DOHH2 (cell line): ENCODE measurements at regions not wholly inside any gene's neighbourhood (a gene's known extent, or its start where the extent isn't known, plus 50 kb on each side); places are given as distances from the start of the nearest gene placed in this dataset.

Experiments used
- H3F3A ChIP-seq: fragments of 200-600 bp; sonication (generic), shearing (Covaris generic); 2 replicates; pipeline ENCODE4 v1.6.0; 2016; ENCODE audit warnings: antibody characterized with exemption, mild to moderate bottlenecking; ENCODE audit not compliant: control insufficient read depth, insufficient read depth
- H3K27ac ChIP-seq: fragments of 200-600 bp; sonication (generic); 2 replicates; pipeline ENCODE4 v1.5.1; 2014; ENCODE audit warnings: low read depth, mild to moderate bottlenecking, low read length, moderate library complexity
- H3K27me3 ChIP-seq: fragments of 200-600 bp; sonication (generic); 2 replicates; pipeline ENCODE4 v1.6.1; 2014; ENCODE audit warnings: mild to moderate bottlenecking, low read length, mixed read lengths; ENCODE audit not compliant: control insufficient read depth
- H3K36me3 ChIP-seq: fragments of 200-600 bp; sonication (generic); 2 replicates; pipeline ENCODE4 v1.6.1; 2014; ENCODE audit warnings: mild to moderate bottlenecking, low read length, moderate library complexity, mixed read lengths; ENCODE audit not compliant: control insufficient read depth
- H3K4me1 ChIP-seq: fragments of 200-600 bp; sonication (generic); 2 replicates; pipeline ENCODE4 v1.6.1; 2014; ENCODE audit warnings: mild to moderate bottlenecking, low read length, mixed read lengths; ENCODE audit not compliant: control insufficient read depth
- H3K4me2 ChIP-seq: fragments of 200-600 bp; sonication (generic); 2 replicates; pipeline ENCODE4 v1.6.0; 2014; ENCODE audit warnings: mild to moderate bottlenecking, low read length, moderate library complexity
- H3K4me3 ChIP-seq: fragments of 200-600 bp; sonication (generic); 2 replicates; pipeline ENCODE4 v1.5.1; 2014; ENCODE audit warnings: mild to moderate bottlenecking, low read length, mixed read lengths
- H3K79me2 ChIP-seq: fragments of 200-600 bp; sonication (generic); 2 replicates; pipeline ENCODE4 v1.6.1; 2014; ENCODE audit warnings: mild to moderate bottlenecking, low read length, mixed read lengths; ENCODE audit not compliant: control insufficient read depth
- H3K9me2 ChIP-seq: fragments of 200-600 bp; sonication (generic); replicated peaks from 2 replicates; pipeline ENCODE4 v1.6.1; 2014; ENCODE audit warnings: mild to moderate bottlenecking, low read length, mixed read lengths; ENCODE audit not compliant: control insufficient read depth
- H3K9me3 ChIP-seq: fragments of 200-600 bp; sonication (generic); 2 replicates; pipeline ENCODE4 v1.6.1; 2014; ENCODE audit warnings: antibody characterized with exemption, low read length, mixed read lengths; ENCODE audit not compliant: control insufficient read depth, insufficient read depth
- H4K20me1 ChIP-seq: fragments of 200-600 bp; sonication (generic); 2 replicates; pipeline ENCODE4 v1.6.0; 2014; ENCODE audit warnings: low read depth, mild to moderate bottlenecking, antibody characterized with exemption, low read length, moderate library complexity; ENCODE audit not compliant: control insufficient read depth, insufficient read depth
- CTCF ChIP-seq: fragments of 200-600 bp; sonication (generic); IDR thresholded peaks from one replicate; pipeline ENCODE4 v1.5.1; 2014; ENCODE audit warnings: antibody characterized with exemption, mild to moderate bottlenecking, low read depth, low read length; ENCODE audit not compliant: poor library complexity, severe bottlenecking
- EZH2phosphoT487 ChIP-seq: fragments of 200-600 bp; sonication (generic); IDR thresholded peaks from 2 replicates; pipeline ENCODE4 v1.6.1; 2017; ENCODE audit warnings: borderline replicate concordance, mild to moderate bottlenecking, antibody characterized with exemption, low read length, moderate library complexity, mixed read lengths

DNA sequence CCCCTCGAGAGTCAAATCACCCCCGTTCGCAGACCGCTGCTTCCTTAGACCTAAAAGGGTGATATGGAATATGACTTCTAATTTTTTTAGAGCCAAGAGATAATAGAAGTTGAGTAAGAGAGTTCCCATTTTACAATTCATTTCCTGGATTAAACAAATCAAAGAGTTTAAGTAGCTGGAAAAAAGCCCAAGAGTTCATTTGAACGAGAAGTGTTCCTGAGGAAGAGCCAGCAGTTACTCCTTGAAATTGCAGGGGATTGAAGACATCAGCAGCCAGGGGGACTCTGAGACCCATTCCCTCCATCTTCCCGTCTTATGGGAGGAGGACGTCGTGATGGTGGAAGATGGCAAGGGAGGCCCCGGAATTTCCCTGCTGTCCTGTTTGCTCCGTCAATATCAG, 277.0 kb downstream of the WDR11 start:
- H3K4me2 ChIP-seq, result no peak overlapping the region
- H3K9me2 ChIP-seq, result no peaks in the 10 kb centered on the region
- H3K4me1 ChIP-seq, result no peaks in the 10 kb centered on the region
- no peaks in the 10 kb centered on the region for H3F3A ChIP-seq
- no peak for TF ChIP-seq CTCF
- TF ChIP-seq EZH2phosphoT487, result no peak
- no peaks in the 10 kb centered on the region for H3K9me3 ChIP-seq
- H3K4me3 ChIP-seq, result no peak overlapping the region
- no peak overlapping the region for H3K27ac ChIP-seq
- no peaks in the 10 kb centered on the region for H3K27me3 ChIP-seq
- no peaks in the 10 kb centered on the region for H3K36me3 ChIP-seq
- no peaks in the 10 kb centered on the region for H4K20me1 ChIP-seq
- H3K79me2 ChIP-seq, result no peaks in the 10 kb centered on the region

DNA sequence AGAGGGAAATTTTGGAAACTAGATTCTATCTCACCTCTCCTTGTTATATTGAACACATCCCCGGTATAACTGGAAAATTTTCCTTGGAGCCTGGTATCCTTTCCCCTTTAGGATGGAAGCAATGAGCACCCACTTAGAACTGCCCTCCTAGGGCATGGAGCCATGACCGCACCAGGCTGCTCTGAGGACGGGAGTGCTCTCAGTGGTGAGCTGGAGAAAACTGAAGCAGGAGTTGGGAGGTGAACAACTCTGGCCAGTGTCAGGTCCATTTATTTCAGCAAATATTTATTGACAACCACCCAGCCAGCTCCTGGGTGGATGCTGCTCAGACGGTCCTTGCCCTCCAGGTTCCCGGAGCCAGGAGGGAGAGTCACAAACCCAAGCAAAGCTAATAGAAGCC, 278.1 kb downstream of the WDR11 start:
- Histone ChIP-seq H3K27me3 (no peaks in the 10 kb centered on the region), H3K79me2 (no peaks in the 10 kb centered on the region), H3K9me3 (no peaks in the 10 kb centered on the region), H3K36me3 (no peaks in the 10 kb centered on the region), H3K4me2 (no peak overlapping the region), H3K4me3 (no peak overlapping the region), H3K4me1 (no peaks in the 10 kb centered on the region), H4K20me1 (no peaks in the 10 kb centered on the region), H3K9me2 (no peaks in the 10 kb centered on the region), H3K27ac (no peak overlapping the region), H3F3A (no peaks in the 10 kb centered on the region)
- TF ChIP-seq CTCF (no peak), EZH2phosphoT487 (no peak)

DNA sequence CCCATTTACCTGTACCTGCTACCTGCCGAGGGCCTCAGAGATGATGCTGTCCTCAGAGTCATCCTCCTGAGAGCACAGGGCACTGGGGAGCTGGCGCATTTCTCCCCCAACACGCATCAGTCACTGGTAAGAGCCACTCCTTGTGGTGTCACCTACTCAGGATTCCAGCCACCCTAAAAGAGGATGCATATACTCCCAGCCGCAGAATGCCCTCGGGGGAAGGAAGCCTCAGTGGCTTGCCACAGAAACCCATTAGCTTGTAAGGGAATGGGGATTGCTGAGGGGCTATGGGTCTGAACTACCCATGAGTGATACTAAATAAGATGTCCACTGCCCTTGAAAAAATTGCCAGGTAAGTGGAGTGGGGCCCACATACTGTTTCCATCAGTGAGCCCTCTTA, 279.2 kb downstream of the WDR11 start:
- no peaks in the 10 kb centered on the region for H4K20me1 ChIP-seq
- H3K27ac ChIP-seq, result no peak overlapping the region
- no peaks in the 10 kb centered on the region for H3K9me2 ChIP-seq
- no peaks in the 10 kb centered on the region for H3K36me3 ChIP-seq
- no peaks in the 10 kb centered on the region for H3K9me3 ChIP-seq
- no peaks in the 10 kb centered on the region for H3K79me2 ChIP-seq
- TF ChIP-seq CTCF, result no peak
- no peak for TF ChIP-seq EZH2phosphoT487
- no peak overlapping the region for H3K4me3 ChIP-seq
- no peaks in the 10 kb centered on the region for H3F3A ChIP-seq
- no peaks in the 10 kb centered on the region for H3K27me3 ChIP-seq
- no peak overlapping the region for H3K4me2 ChIP-seq
- no peaks in the 10 kb centered on the region for H3K4me1 ChIP-seq

- Histone ChIP-seq H3K36me3 (no peaks in the 10 kb centered on the region), H3K9me2 (no peaks in the 10 kb centered on the region), H4K20me1 (no peaks in the 10 kb centered on the region), H3K79me2 (no peaks in the 10 kb centered on the region), H3K27ac (no peak overlapping the region), H3K4me3 (no peak overlapping the region), H3K9me3 (no peaks in the 10 kb centered on the region), H3K4me1 (no peaks in the 10 kb centered on the region), H3K27me3 (no peaks in the 10 kb centered on the region), H3K4me2 (no peak overlapping the region), H3F3A (no peaks in the 10 kb centered on the region)
- TF ChIP-seq EZH2phosphoT487, result no peak
- no peak for TF ChIP-seq CTCF
Observed at GRCh38 chr10:121131014-121131413, 279.9 kb downstream of the WDR11 start.
